ENCODE measurements at regions not wholly inside any gene's neighbourhood (a gene's known extent, or its start where the extent isn't known, plus 50 kb on each side); places are given as distances from the start of the nearest gene placed in this dataset.

DNA sequence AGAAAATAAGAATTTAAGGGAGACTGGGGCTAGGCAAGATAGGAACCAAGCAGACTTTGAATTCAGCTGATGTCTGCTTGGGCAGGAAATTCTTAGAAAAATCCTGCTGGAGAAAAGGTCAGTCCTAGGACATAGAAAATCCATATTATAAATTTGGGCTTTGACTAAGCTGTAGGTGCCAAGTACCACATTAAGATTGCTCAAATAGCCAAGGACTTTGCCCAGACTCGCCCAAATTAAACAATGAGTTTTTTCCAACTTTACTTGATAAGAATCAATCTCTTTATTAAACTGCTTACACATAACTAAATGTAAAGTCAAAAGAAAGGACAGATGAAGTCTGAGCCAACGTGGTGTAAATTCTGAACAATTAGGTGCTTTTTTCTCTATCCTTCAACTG lies 95.4 kb downstream of the FUNDC1 start (continued):
- TF ChIP-seq, protein P1, sequence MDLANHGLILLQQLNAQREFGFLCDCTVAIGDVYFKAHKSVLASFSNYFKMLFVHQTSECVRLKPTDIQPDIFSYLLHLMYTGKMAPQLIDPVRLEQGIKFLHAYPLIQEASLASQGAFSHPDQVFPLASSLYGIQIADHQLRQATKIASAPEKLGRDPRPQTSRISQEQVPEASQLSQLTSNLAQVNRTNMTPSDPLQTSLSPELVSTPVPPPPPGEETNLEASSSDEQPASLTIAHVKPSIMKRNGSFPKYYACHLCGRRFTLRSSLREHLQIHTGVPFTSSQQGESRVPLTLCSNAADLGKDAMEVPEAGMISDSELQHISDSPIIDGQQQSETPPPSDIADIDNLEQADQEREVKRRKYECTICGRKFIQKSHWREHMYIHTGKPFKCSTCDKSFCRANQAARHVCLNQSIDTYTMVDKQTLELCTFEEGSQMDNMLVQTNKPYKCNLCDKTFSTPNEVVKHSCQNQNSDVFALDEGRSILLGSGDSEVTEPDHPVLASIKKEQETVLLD (IDR thresholded peaks at IDR 0.05), result no peak

DNA sequence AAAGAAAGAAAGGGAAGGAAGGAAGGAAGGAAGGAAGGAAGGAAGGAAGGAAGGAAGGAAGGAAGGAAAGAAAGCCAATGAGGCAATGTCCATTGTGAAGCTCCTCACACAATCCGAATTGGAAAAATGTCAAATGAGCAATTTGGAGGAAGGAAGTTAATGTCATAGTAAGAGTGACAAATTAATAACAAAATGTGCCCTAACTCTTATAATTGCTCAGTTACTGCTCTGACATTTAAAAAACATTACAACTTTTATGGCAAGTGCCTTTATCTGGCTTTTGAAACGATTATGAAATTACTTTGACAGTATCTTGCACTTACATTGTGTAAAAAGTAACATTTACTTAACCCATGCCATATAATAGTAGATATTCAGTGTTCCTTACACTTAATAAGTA lies 96.5 kb upstream of the EFHC2 start:
- H4K20me1 ChIP-seq (replicated peaks; ENCODE audit: control insufficient read depth, insufficient read depth, low read length), result no peaks in the 10 kb centered on the region
- no peaks in the 10 kb centered on the region for H3K4me1 ChIP-seq (replicated peaks in 1 of 2; ENCODE audit: control insufficient read depth in 2 of 2, insufficient read depth in 2 of 2, low read length in 2 of 2)
- FAIRE-seq (no peak), ATAC-seq (no peak), DNase-seq (ENCODE audit: extremely low read depth in 1 of 4, low spot score in 3 of 4) (no peak)
- WGBS (ENCODE audit: insufficient coverage, low coverage, missing lambda C conversion rate), result 4% methylated on average over 2 of the region's 2 CpGs
- H2AFZ ChIP-seq (ENCODE audit: low read depth, low read length), result no peak overlapping the region
- no peak overlapping the region for H3K9ac ChIP-seq (ENCODE audit: insufficient read depth in 1 of 2, low read depth in 2 of 2, low read length in 2 of 2)
- no peaks in the 10 kb centered on the region for H3K9me3 ChIP-seq (replicated peaks; ENCODE audit: control insufficient read depth, insufficient read depth, low read depth, low read length)
- no peak overlapping the region for H3K27ac ChIP-seq (ENCODE audit: extremely low read depth, low read depth, low read length)
- ChIA-PET POLR2A (no interaction called here), CTCF (ENCODE audit: low intra/inter-chr PET ratio) (interaction anchor here (0.6 kb wide), 1 partner anchor 198 kb away, joined by 3 read pairs; no protein-coding TSS in a partner anchor)
- no peak overlapping the region for H3K4me2 ChIP-seq (ENCODE audit: insufficient read depth, low read length)
- no TSS peak for BruUV-seq (replicated peaks)
- no peaks in the 10 kb centered on the region for H3K36me3 ChIP-seq (ENCODE audit: control insufficient read depth, insufficient read depth, low read length)
- H3K4me3 ChIP-seq, result no peak overlapping the region
- intact Hi-C loops (cut with micrococcal nuclease) (no loop called here), in situ Hi-C loops (cut with MboI) (no loop called here)
- no peak for TF ChIP-seq TCFL5 (CRISPR knock-in tag; conservative IDR thresholded peaks at IDR 0.05)
- TF ChIP-seq HMGN3 (IDR thresholded peaks at IDR 0.05; ENCODE audit: borderline replicate concordance, extremely low read depth, insufficient read length, low read depth, low read length), result no peak
- no peaks in the 10 kb centered on the region for H3K27me3 ChIP-seq (ENCODE audit: control insufficient read depth in 2 of 2, insufficient read depth in 2 of 2, low read length in 2 of 2)
- H3K79me2 ChIP-seq (ENCODE audit: control insufficient read depth, insufficient read depth, low read length), result no peaks in the 10 kb centered on the region
- no peaks in the 10 kb centered on the region for H3K9me1 ChIP-seq (ENCODE audit: control insufficient read depth, insufficient read depth, low read length)

All from K562 (cell line).